ENCODE measurements at regions not wholly inside any gene's neighbourhood (a gene's known extent, or its start where the extent isn't known, plus 50 kb on each side); places are given as distances from the start of the nearest gene placed in this dataset.

DNA sequence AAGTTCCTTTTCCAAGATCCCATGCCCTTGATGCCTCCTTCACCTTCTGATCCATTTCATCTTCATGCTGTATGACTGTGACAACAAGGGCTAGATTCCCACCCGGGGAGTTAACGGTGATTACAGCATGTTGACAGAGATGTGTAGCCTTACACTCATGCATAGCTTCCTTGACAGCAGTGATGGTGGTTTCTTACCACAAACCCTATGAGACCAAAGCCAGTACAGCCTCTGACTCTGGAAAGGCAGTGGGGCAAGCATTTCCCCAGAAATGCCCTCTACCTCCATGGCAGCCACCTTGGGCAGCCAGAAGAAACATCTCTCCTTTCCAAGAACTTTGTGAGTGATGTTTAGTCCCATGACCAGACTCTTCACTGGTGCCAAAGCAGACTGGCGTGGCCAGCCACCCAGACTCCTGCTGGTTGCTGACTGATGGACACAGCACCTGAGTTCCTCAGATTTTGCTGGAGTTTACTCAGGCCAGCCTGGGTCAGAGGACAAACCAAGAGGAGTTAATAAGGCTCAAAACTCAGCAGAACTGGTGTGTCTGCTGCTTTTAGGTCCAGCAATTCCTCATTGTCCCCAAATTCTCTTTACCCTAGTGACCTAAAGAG, 199.7 kb upstream of the SLC27A6 start:
- intact Hi-C loops (cut with DNase I): no loop called here
- Histone ChIP-seq H3K4me1 (peaks cover 0 to 3% (median 0%) of the 10 kb centered on the region in 3 donors), H3K4me3 (no peak overlapping the region), H3K27ac (no peak overlapping the region), H3K36me3 (no peaks in the 10 kb centered on the region), H3K9me3 (no peaks in the 10 kb centered on the region), H3K27me3 (no peaks in the 10 kb centered on the region)
- WGBS, 2 donors: 100% methylated on average over 3 of the region's 3 CpGs
- no peak for DNase-seq
- no peak for TF ChIP-seq POLR2A (IDR thresholded peaks at IDR 0.05)
- TF ChIP-seq, protein P1, sequence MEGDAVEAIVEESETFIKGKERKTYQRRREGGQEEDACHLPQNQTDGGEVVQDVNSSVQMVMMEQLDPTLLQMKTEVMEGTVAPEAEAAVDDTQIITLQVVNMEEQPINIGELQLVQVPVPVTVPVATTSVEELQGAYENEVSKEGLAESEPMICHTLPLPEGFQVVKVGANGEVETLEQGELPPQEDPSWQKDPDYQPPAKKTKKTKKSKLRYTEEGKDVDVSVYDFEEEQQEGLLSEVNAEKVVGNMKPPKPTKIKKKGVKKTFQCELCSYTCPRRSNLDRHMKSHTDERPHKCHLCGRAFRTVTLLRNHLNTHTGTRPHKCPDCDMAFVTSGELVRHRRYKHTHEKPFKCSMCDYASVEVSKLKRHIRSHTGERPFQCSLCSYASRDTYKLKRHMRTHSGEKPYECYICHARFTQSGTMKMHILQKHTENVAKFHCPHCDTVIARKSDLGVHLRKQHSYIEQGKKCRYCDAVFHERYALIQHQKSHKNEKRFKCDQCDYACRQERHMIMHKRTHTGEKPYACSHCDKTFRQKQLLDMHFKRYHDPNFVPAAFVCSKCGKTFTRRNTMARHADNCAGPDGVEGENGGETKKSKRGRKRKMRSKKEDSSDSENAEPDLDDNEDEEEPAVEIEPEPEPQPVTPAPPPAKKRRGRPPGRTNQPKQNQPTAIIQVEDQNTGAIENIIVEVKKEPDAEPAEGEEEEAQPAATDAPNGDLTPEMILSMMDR (IDR thresholded peaks at IDR 0.05): no peak

DNA sequence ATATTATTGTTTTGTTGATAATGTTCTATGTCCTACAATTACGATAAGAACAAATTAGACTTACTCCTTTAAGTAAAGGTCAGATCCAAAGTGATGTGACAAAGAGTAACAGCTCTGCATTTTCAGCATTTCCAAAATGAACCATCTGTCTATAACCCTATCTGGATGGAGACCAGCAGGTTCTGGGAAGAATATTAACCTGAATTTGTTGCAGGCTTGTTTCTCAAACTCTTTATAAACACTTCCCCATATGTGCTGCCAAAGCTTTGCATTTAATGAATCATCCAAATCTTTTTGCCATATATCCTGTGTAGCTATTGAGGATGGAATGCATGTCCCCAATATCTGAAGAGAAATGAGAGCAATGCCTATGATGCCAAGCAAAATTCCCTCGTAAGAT, 198.9 kb upstream of the SLC27A6 start:
- Histone ChIP-seq H3K4me1 (peaks cover 0 to 3% (median 0%) of the 10 kb centered on the region in 3 donors), H3K36me3 (no peaks in the 10 kb centered on the region)

DNA sequence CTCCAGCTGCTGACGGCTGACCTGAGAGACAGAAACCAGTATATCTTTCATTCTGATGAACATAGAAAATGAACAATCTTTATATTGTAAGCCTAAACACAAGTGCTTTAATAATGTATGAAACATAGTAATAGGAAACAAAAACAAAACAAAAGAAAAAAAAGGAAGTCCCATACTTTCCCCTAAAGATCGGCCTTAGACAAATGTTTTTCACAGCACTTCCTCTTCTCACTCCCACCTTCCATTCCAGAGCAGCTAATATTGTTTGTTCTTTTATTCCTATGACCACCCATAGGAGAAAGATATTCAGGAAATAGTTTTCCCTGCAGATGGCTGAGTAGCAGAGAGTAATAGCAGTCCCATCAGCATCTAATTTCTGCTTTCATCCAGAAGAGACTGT, 194.4 kb upstream of the SLC27A6 start:
- WGBS, 2 donors: 42 to 77% methylated on average over 2 of the region's 2 CpGs
- TF ChIP-seq, protein P1 (IDR thresholded peaks at IDR 0.05): no peak
- TF ChIP-seq POLR2A (IDR thresholded peaks at IDR 0.05): no peak

More for the DNA sequence above, 198.9 kb upstream of the SLC27A6 start:
- intact Hi-C loops (cut with DNase I): no loop called here
- no peaks in the 10 kb centered on the region for H3K27me3 ChIP-seq
- no peaks in the 10 kb centered on the region for H3K9me3 ChIP-seq
- DNase-seq: no peak
- TF ChIP-seq, protein P1 (IDR thresholded peaks at IDR 0.05): no peak
- TF ChIP-seq POLR2A (IDR thresholded peaks at IDR 0.05): no peak
- H3K27ac ChIP-seq: no peak overlapping the region
- 80 to 88% methylated on average over 2 of the region's 2 CpGs for WGBS, 2 donors
- no peak overlapping the region for H3K4me3 ChIP-seq

DNA sequence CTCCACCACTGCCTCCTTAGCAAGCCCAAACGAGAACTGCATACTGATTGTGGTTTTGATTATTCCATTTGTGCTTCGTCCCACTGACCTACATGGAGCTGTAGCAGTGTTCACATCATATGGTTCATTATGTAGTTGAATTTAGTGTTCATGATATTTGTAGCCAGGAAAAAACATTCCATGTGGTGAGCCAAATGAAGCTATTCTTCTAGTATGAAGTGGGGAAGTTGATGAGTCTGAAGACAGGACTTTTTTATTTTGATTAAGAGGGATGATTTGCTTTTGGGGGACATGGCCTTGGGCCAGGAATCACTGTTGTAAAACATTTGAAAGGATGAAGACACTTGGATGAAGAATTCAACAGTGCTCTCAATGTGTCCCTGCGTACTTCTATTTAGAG, 192.9 kb upstream of the SLC27A6 start:
- TF ChIP-seq, protein P1 (IDR thresholded peaks at IDR 0.05): no peak
- no peak for TF ChIP-seq POLR2A (IDR thresholded peaks at IDR 0.05)
- no peak for DNase-seq

More for the DNA sequence above, 194.4 kb upstream of the SLC27A6 start:
- intact Hi-C loops (cut with DNase I): no loop called here
- no peaks in the 10 kb centered on the region for H3K4me1 ChIP-seq
- H3K4me3 ChIP-seq: no peak overlapping the region
- no peaks in the 10 kb centered on the region for H3K9me3 ChIP-seq
- H3K27me3 ChIP-seq: no peaks in the 10 kb centered on the region
- no peak overlapping the region for H3K27ac ChIP-seq
- no peak for DNase-seq
- no peaks in the 10 kb centered on the region for H3K36me3 ChIP-seq

DNA sequence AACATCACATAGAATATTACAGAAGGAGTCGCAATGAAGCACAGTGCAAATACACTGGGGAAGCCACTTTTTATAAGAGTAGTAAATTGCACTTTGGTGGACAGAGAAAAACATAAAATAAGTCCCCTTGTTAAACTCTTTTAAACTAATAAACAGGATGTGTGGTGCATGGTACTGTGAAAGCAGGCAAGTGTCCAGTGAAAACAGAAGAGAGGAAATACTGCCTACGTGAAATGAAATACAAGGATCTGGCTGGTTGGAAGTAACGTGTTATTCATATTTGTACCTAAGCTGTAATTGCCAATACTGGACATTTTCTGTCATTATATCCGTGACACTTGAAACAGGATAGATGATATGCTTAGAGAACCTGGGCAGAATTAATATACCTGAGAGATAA, 191.9 kb upstream of the SLC27A6 start:
- intact Hi-C loops (cut with DNase I): no loop called here
- Histone ChIP-seq H3K9me3 (no peaks in the 10 kb centered on the region), H3K4me1 (no peaks in the 10 kb centered on the region), H3K36me3 (no peaks in the 10 kb centered on the region), H3K27ac (no peak overlapping the region), H3K4me3 (no peak overlapping the region), H3K27me3 (no peaks in the 10 kb centered on the region)
- TF ChIP-seq, protein P1 (IDR thresholded peaks at IDR 0.05): no peak
- TF ChIP-seq POLR2A (IDR thresholded peaks at IDR 0.05): no peak
- DNase-seq: no peak
- WGBS, 2 donors: 70 to 81% methylated on average over 4 of the region's 4 CpGs

More for the DNA sequence above, 192.9 kb upstream of the SLC27A6 start:
- no peaks in the 10 kb centered on the region for H3K36me3 ChIP-seq
- H3K27me3 ChIP-seq: no peaks in the 10 kb centered on the region
- WGBS, 2 donors: 64 to 68% methylated on average over 3 of the region's 3 CpGs
- H3K4me3 ChIP-seq: no peak overlapping the region
- no peaks in the 10 kb centered on the region for H3K9me3 ChIP-seq
- no peak overlapping the region for H3K27ac ChIP-seq
- intact Hi-C loops (cut with DNase I): no loop called here
- H3K4me1 ChIP-seq: no peaks in the 10 kb centered on the region

All from esophagus squamous epithelium (tissue), 5 donors.